ENCODE measurements at regions not wholly inside any gene's neighbourhood (a gene's known extent, or its start where the extent isn't known, plus 50 kb on each side); places are given as distances from the start of the nearest gene placed in this dataset.

DNA sequence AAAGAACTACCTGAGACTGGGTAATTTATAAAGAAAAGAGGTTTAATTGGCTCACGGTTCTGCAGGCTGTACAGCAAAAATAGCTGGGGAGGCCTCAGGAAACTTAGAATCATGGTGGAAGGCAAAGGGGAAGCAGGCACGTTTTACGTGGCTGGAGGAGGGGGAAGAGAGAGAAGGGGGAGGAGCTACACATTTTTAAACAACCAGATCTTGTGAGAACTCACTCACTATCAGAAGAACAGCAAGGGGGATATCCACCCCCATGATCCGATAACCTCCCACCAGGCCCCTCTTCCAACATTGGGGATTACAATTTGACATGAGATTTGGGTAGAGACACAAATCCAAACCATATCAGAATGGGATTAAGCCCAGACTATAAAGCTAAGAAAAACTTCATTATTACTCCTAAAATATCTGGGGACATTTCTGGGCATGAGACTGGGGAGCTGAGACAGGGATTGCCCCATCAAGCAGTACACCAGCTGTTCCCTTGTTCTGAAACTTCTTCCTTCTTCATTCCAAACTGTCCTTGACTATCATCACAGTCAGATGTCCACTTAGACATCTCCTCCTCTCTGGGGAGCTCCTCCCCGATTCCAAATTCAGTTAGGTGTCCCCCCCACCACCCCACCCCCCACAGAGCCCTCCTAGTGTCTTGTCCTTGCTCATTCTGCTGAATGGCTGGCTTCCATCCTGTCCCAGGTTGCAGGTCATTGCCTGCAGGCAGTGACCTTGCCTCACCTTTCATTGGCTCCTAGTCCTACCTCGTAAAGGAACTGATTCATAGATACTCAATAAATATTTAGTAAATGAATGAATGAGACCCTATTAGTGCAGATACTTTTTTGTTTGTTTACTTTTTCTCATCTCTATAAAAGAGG is 132.6 kb downstream of the EVX1 start:
- H3K9me3 ChIP-seq (ENCODE audit: control insufficient read depth, insufficient read depth, low read depth, low read length): no peaks in the 10 kb centered on the region
- in situ Hi-C loops (cut with HindIII; ENCODE audit: low pct_unique_long_range_greater_than_20kb, low sequenced_read_pairs) (no loop called here), intact Hi-C loops (cut with micrococcal nuclease; ENCODE audit: unreplicated experiment) (no loop called here)
- no peaks in the 10 kb centered on the region for H3K4me1 ChIP-seq (ENCODE audit: control insufficient read depth, insufficient read depth, low read length)
- CTCF ChIA-PET: no interaction called here
- DNase-seq (ENCODE audit: low read depth, low spot score) (no peak), ATAC-seq (no peak)
- H3K27ac ChIP-seq (ENCODE audit: low read length): no peak overlapping the region
- TF ChIP-seq POLR2AphosphoS5 (IDR thresholded peaks at IDR 0.05; ENCODE audit: low read depth, low read length): no peak
- TF ChIP-seq, protein P1, sequence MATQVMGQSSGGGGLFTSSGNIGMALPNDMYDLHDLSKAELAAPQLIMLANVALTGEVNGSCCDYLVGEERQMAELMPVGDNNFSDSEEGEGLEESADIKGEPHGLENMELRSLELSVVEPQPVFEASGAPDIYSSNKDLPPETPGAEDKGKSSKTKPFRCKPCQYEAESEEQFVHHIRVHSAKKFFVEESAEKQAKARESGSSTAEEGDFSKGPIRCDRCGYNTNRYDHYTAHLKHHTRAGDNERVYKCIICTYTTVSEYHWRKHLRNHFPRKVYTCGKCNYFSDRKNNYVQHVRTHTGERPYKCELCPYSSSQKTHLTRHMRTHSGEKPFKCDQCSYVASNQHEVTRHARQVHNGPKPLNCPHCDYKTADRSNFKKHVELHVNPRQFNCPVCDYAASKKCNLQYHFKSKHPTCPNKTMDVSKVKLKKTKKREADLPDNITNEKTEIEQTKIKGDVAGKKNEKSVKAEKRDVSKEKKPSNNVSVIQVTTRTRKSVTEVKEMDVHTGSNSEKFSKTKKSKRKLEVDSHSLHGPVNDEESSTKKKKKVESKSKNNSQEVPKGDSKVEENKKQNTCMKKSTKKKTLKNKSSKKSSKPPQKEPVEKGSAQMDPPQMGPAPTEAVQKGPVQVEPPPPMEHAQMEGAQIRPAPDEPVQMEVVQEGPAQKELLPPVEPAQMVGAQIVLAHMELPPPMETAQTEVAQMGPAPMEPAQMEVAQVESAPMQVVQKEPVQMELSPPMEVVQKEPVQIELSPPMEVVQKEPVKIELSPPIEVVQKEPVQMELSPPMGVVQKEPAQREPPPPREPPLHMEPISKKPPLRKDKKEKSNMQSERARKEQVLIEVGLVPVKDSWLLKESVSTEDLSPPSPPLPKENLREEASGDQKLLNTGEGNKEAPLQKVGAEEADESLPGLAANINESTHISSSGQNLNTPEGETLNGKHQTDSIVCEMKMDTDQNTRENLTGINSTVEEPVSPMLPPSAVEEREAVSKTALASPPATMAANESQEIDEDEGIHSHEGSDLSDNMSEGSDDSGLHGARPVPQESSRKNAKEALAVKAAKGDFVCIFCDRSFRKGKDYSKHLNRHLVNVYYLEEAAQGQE (IDR thresholded peaks at IDR 0.05; ENCODE audit: insufficient read depth in 1 of 2, low read depth in 2 of 2, low read length in 1 of 2): no peak
- TF ChIP-seq SIN3A (IDR thresholded peaks at IDR 0.05; ENCODE audit: borderline replicate concordance, insufficient read depth, low read depth, low read length): no peak
- TF ChIP-seq, protein P2, sequence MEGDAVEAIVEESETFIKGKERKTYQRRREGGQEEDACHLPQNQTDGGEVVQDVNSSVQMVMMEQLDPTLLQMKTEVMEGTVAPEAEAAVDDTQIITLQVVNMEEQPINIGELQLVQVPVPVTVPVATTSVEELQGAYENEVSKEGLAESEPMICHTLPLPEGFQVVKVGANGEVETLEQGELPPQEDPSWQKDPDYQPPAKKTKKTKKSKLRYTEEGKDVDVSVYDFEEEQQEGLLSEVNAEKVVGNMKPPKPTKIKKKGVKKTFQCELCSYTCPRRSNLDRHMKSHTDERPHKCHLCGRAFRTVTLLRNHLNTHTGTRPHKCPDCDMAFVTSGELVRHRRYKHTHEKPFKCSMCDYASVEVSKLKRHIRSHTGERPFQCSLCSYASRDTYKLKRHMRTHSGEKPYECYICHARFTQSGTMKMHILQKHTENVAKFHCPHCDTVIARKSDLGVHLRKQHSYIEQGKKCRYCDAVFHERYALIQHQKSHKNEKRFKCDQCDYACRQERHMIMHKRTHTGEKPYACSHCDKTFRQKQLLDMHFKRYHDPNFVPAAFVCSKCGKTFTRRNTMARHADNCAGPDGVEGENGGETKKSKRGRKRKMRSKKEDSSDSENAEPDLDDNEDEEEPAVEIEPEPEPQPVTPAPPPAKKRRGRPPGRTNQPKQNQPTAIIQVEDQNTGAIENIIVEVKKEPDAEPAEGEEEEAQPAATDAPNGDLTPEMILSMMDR (IDR thresholded peaks at IDR 0.05): no peak
- no peak for TF ChIP-seq TCF7L2 (IDR thresholded peaks at IDR 0.05; ENCODE audit: low read depth, low read length)
- POLR2A ChIA-PET: no interaction called here
- no peaks in the 10 kb centered on the region for H3K36me3 ChIP-seq (ENCODE audit: control insufficient read depth, insufficient read depth, low read length)
- BruUV-seq (replicated peaks): no TSS peak
- H3K27me3 ChIP-seq (ENCODE audit: control insufficient read depth, insufficient read depth, low read length): peaks cover 5% of the 10 kb centered on the region
- H3K4me3 ChIP-seq (ENCODE audit: low read depth in 2 of 2, low read length in 2 of 2): no peak overlapping the region

DNA sequence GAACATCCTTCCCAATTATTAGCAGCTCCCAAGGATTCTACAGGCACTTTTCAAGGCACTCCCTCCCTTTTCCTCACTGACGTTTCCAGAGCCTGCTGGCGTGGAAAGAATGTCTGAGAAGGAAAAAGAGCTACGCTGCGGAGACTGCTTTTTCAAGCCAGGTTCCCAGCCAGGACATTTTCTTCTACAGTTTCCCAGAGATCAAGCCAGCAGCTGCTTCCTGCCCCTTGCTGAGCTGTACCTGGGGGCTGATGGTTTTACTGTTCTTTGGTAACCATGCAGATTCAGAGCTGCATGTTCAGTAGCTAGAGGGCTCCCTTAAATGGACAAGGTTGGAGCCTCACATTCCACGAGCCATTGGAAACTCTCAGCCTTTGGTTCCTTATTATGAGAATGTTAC is 133.4 kb downstream of the EVX1 start:
- Histone ChIP-seq H3K27ac (ENCODE audit: low read length) (no peak overlapping the region), H3K4me3 (ENCODE audit: low read depth in 2 of 2, low read length in 2 of 2) (no peak overlapping the region), H3K27me3 (ENCODE audit: control insufficient read depth, insufficient read depth, low read length) (peaks cover 5% of the 10 kb centered on the region), H3K36me3 (ENCODE audit: control insufficient read depth, insufficient read depth, low read length) (no peaks in the 10 kb centered on the region), H3K9me3 (ENCODE audit: control insufficient read depth, insufficient read depth, low read depth, low read length) (no peaks in the 10 kb centered on the region), H3K4me1 (ENCODE audit: control insufficient read depth, insufficient read depth, low read length) (no peaks in the 10 kb centered on the region)
- TF ChIP-seq, protein P2 (IDR thresholded peaks at IDR 0.05): no peak
- TF ChIP-seq TCF7L2 (IDR thresholded peaks at IDR 0.05; ENCODE audit: low read depth, low read length) (no peak), SIN3A (IDR thresholded peaks at IDR 0.05; ENCODE audit: borderline replicate concordance, insufficient read depth, low read depth, low read length) (no peak), POLR2AphosphoS5 (IDR thresholded peaks at IDR 0.05; ENCODE audit: low read depth, low read length) (no peak)
- TF ChIP-seq, protein P1 (IDR thresholded peaks at IDR 0.05; ENCODE audit: insufficient read depth in 1 of 2, low read depth in 2 of 2, low read length in 1 of 2): no peak
- ChIA-PET CTCF (no interaction called here), POLR2A (no interaction called here)
- in situ Hi-C loops (cut with HindIII; ENCODE audit: low pct_unique_long_range_greater_than_20kb, low sequenced_read_pairs) (no loop called here), intact Hi-C loops (cut with micrococcal nuclease; ENCODE audit: unreplicated experiment) (no loop called here)
- DNase-seq (ENCODE audit: low read depth, low spot score): no peak
- BruUV-seq (replicated peaks): no TSS peak
- ATAC-seq: no peak
